ENCODE measurements at regions not wholly inside any gene's neighbourhood (a gene's known extent, or its start where the extent isn't known, plus 50 kb on each side); places are given as distances from the start of the nearest gene placed in this dataset.
A peak's percentile ranks its signal among the peaks of the same experiment; 100 is the strongest.

DNA sequence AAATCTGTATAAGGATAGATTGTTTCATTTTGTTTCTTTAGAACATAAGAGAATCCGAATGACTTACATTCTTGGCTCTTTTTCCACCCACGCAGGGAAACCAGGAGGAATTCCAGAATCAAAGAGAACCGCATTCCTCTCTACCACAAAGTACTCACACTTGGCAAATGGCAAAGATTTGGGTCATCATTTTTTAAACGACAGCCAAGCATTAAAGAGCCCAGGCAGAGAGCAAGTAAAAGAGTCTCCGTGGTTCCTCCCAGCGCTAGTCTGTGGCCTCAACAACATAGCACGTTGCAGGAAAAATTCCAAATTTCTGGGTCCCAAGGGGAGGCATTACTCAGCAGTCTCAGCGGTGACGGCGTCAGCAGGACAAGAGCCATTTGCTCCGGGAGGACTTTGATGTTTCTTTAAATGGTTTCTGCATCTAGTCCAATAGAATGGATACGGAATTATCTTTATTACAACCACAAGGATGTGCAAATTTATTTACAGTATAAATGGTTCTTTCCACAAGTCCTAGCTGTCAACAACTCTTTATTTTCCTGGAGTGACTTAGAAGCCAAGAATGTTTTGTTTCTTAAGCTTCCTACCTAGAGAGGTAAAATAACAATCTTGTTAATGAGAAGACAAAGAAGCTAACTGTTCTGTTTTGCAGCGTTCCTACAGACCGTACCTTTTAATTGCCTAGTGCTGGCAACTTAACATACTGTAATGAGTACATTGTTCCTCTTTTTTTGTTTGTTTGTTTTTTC, 232.5 kb downstream of the SKIDA1 start (continued):
- no peak for TF ChIP-seq KDM4A (IDR thresholded peaks at IDR 0.05; ENCODE audit: low read depth, low read length, severe bottlenecking)
- 0 out of 2 replicates have a peak, but pooled peaks have one; percentile 32 for TF ChIP-seq PHF8 (conservative IDR thresholded peaks at IDR 0.05; ENCODE audit: low read depth, low read length)
- TF ChIP-seq TEAD4 (IDR thresholded peaks at IDR 0.05; ENCODE audit: low read depth, low read length), result peak; percentile 92
- TF ChIP-seq GABPA (IDR thresholded peaks at IDR 0.05; ENCODE audit: borderline replicate concordance, insufficient read depth, low read length), result no peak
- TF ChIP-seq TAF1 (IDR thresholded peaks at IDR 0.05; ENCODE audit: low read depth, low read length), result peak; percentile 67
- TF ChIP-seq MAX (IDR thresholded peaks at IDR 0.05), result peak; percentile 48
- peak; percentile 63; the same call in 1 of the 2 replicates for TF ChIP-seq SP1 (IDR thresholded peaks at IDR 0.05; ENCODE audit: low read depth, low read length)
- no peak for TF ChIP-seq CHD1 (IDR thresholded peaks at IDR 0.05; ENCODE audit: low read depth, low read length)
- no peak for TF ChIP-seq SUZ12 (IDR thresholded peaks at IDR 0.05; ENCODE audit: low read length)
- no peak for TF ChIP-seq ZNF274 (IDR thresholded peaks at IDR 0.05; ENCODE audit: borderline replicate concordance, extremely low read depth, low read length)
- no peak for TF ChIP-seq EP300 (IDR thresholded peaks at IDR 0.05; ENCODE audit: borderline replicate concordance in 1 of 2, low read depth in 2 of 2, low read length in 2 of 2)
- peak; percentile 99 for TF ChIP-seq EGR1 (IDR thresholded peaks at IDR 0.05; ENCODE audit: borderline replicate concordance, low read depth, low read length)
- no peak for TF ChIP-seq BCL11A (IDR thresholded peaks at IDR 0.05; ENCODE audit: low read depth in 2 of 2, low read length in 2 of 2)
- no peak for TF ChIP-seq POU5F1 (IDR thresholded peaks at IDR 0.05; ENCODE audit: low read depth, low read length)
- no peak for TF ChIP-seq CBX5 (IDR thresholded peaks at IDR 0.05; ENCODE audit: low read depth, low read length)
